Common myeloid progenitor, CD34-positive (primary cell): ENCODE measurements at regions not wholly inside any gene's neighbourhood (a gene's known extent, or its start where the extent isn't known, plus 50 kb on each side); places are given as distances from the start of the nearest gene placed in this dataset.

Source experiments
- CTCF ChIA-PET: fragments of 350-600 bp; sonication (Branson Sonifier 250); formaldehyde crosslinking; loops from one replicate; lab custom pipeline; 2021; ENCODE audit warnings: antibody characterized with exemption; lab: Charles Lee
- POLR2A ChIA-PET: fragments of 350-600 bp; sonication (Branson Sonifier 250); formaldehyde crosslinking; loops from one replicate; lab custom pipeline; 2021; ENCODE audit warnings: antibody characterized with exemption; lab: Charles Lee
- DNase-seq, 3 donors: peaks; one replicate each; pipeline versions ENCODE4 v3.0.0 to v3.0.0-alpha.2; 2013
- H3K27ac ChIP-seq, 2 experiments: 1 replicate in 1 of 2; 2 replicates in 1 of 2; pipeline ENCODE4 v1.7.0; 2013; ENCODE audit warnings: inconsistent platforms in 2 of 2, low read length in 2 of 2, mild to moderate bottlenecking in 2 of 2, low read depth in 1 of 2, moderate library complexity in 1 of 2; ENCODE audit not compliant: severe bottlenecking in 2 of 2, insufficient read depth in 1 of 2, poor library complexity in 1 of 2
- H3K27me3 ChIP-seq, 5 experiments: replicated peaks in 2 of 5; 1 replicate in 3 of 5; 2 replicates in 2 of 5; pipeline versions ENCODE4 v1.6.1 to v1.7.0; 2013; ENCODE audit warnings: low read length in 4 of 5, mild to moderate bottlenecking in 2 of 5, moderate library complexity in 2 of 5, inconsistent platforms in 1 of 5; ENCODE audit not compliant: insufficient read depth in 5 of 5, control insufficient read depth in 4 of 5
- H3K36me3 ChIP-seq, 4 experiments: 1 replicate in 2 of 4; 2 replicates in 2 of 4; pipeline versions ENCODE4 v1.6.1 to v1.7.0; 2013; ENCODE audit warnings: low read length in 3 of 4, control low read depth in 1 of 4, mild to moderate bottlenecking in 1 of 4; ENCODE audit not compliant: control insufficient read depth in 4 of 4, insufficient read depth in 4 of 4
- H3K4me1 ChIP-seq, 4 experiments: 1 replicate in 3 of 4; 2 replicates in 1 of 4; pipeline versions ENCODE4 v1.6.1 to v1.7.1; 2013; ENCODE audit warnings: low read length in 3 of 4, mild to moderate bottlenecking in 3 of 4, control low read depth in 1 of 4, inconsistent platforms in 1 of 4, moderate library complexity in 1 of 4; ENCODE audit not compliant: control insufficient read depth in 4 of 4, insufficient read depth in 4 of 4; ENCODE audit errors: control extremely low read depth in 1 of 4
- H3K4me3 ChIP-seq, 7 experiments: 1 replicate in 4 of 7; 2 replicates in 3 of 7; pipeline versions ENCODE4 v1.5.1 to v1.7.0; 2013; ENCODE audit warnings: mild to moderate bottlenecking in 7 of 7, low read length in 6 of 7, moderate library complexity in 6 of 7, inconsistent platforms in 2 of 7, low read depth in 2 of 7, control low read depth in 1 of 7; ENCODE audit not compliant: insufficient read depth in 4 of 7, control insufficient read depth in 1 of 7; ENCODE audit errors: extremely low read depth in 1 of 7
- H3K9me3 ChIP-seq, 5 experiments: 1 replicate in 4 of 5; 2 replicates in 1 of 5; pipeline versions ENCODE4 v1.6.1 to v1.7.1; 2013; ENCODE audit warnings: low read length in 4 of 5, mild to moderate bottlenecking in 2 of 5, inconsistent platforms in 1 of 5, low read depth in 1 of 5, moderate library complexity in 1 of 5; ENCODE audit not compliant: control insufficient read depth in 4 of 5, insufficient read depth in 2 of 5; ENCODE audit errors: control extremely low read depth in 1 of 5
- WGBS: methylation state at CpG from one replicate; pipeline ENCODE4 v1.1.5; 2013; ENCODE audit not compliant: insufficient coverage; 5-methylcytosine and 5-hydroxymethylcytosine counted together

DNA sequence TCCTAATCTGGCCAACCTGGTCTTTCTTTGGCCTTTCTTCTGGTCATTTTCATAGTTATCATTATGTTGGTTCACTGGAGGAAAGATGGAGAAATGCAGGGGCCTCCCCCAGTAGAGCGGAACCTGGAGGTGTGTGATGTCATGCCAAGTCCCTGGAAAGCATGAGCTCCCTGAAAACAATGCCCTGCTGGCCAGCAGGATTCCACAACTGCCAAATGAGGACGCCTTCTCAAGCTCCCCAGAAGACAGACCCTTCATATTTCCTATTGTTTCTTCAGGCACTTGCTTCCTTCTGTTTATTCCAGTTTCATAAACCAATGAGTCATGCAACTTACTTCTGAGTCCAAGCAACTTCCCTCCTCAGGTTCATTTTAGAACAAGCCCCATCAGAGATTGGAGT, 339.0 kb downstream of the GATA3 start:
- ChIA-PET POLR2A (no interaction called here), CTCF (interaction anchor here (0.9 kb wide), 1 partner anchor 10 kb away, joined by 3 read pairs; no protein-coding TSS in a partner anchor)
- H3K4me1 ChIP-seq, result peaks cover 0 to 3% (median 1%) of the 10 kb centered on the region in 4 experiments
- peak in 2 of 3 donors; percentile 18 to 32 for DNase-seq
- no peaks in the 10 kb centered on the region for H3K9me3 ChIP-seq
- no peaks in the 10 kb centered on the region for H3K27me3 ChIP-seq
- H3K36me3 ChIP-seq, result no peaks in the 10 kb centered on the region
- no peak overlapping the region for H3K4me3 ChIP-seq
- no peak overlapping the region for H3K27ac ChIP-seq
- WGBS, result 94% methylated on average over 2 of the region's 2 CpGs

DNA sequence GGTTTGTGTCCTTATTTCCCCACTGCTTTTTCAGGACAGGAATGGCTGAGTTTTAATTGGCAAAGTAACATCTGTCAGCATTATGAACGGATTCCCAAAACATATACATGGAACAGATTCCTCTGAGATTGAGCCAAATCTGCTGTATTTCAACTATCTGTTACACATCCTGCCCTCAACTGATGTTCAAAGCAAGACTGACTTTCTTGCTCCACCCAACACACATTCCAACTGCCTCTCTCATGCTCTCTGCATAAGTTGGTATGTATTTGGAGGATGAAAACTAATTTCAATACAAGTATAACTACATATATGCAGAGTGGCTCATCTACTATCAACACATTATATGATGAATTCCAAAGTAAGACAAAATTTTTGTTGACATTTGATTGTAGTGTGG, 342.2 kb downstream of the GATA3 start:
- no peak overlapping the region for H3K4me3 ChIP-seq
- H3K9me3 ChIP-seq, result no peaks in the 10 kb centered on the region
- H3K27me3 ChIP-seq, result no peaks in the 10 kb centered on the region
- 83% methylated on average over 1 of the region's 1 CpG for WGBS
- POLR2A ChIA-PET, result interaction anchor here (1.0 kb wide), 1 partner anchor 16 kb away, joined by 3 read pairs; no protein-coding TSS in a partner anchor
- no peaks in the 10 kb centered on the region for H3K36me3 ChIP-seq
- CTCF ChIA-PET, result no interaction called here
- H3K4me1 ChIP-seq, result peaks cover 2 to 20% (median 13%) of the 10 kb centered on the region in 4 experiments
- DNase-seq, result no peak
- no peak overlapping the region for H3K27ac ChIP-seq

DNA sequence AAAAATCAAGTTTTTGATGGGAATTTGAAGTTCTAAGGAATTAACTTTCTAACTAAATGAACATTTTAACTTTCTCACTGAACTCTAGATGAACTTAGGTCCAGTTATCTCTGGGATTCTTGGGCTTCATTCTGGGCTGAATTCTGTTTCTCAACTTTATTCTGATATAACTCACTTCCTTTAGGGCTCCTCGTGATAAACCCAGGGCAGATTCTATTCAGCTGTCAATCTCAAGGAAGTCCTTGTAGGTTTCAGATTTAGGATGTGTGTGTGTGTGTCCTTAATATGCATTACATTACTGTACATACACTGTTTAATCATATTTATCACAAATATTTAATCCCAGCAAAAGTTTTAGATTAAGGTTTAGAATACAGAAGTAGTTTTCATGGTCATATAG, 344.3 kb downstream of the GATA3 start:
- H3K9me3 ChIP-seq, result no peaks in the 10 kb centered on the region
- H3K27me3 ChIP-seq, result no peaks in the 10 kb centered on the region
- POLR2A ChIA-PET, result no interaction called here
- peaks cover 9 to 38% (median 31%) of the 10 kb centered on the region in 4 experiments for H3K4me1 ChIP-seq
- no CpG with 5 or more reads among the region's 1 CpG for WGBS
- no peak for DNase-seq
- CTCF ChIA-PET, result interaction anchor here (0.8 kb wide), 1 partner anchor 10 kb away, joined by 5 read pairs; no protein-coding TSS in a partner anchor
- H3K36me3 ChIP-seq, result no peaks in the 10 kb centered on the region
- H3K27ac ChIP-seq, result no peak overlapping the region
- H3K4me3 ChIP-seq, result no peak overlapping the region

DNA sequence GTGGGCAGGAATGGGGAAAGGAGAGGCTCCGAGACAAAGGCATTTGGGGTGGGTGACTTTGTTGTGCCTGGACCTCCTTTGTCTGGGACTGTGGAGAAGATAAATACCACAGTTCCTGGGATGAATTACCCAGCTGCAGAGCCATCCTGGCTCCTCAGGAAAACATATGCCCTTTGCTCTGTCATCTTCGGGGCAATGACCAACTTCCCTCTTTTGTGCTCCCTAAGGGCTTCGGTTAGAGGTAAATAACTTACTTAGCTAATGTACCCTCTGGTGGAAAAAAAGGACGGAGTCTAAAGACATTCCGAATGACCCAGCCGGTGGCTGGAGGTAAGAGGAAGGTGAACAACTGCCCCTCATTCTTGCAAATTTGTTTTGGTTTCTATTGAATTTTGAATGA, 345.7 kb downstream of the GATA3 start:
- ChIA-PET CTCF (interaction anchor here (1.3 kb wide), 1 partner anchor 12 kb away, joined by 4 read pairs; no protein-coding TSS in a partner anchor), POLR2A (no interaction called here)
- Histone ChIP-seq H3K9me3 (no peaks in the 10 kb centered on the region), H3K4me3 (no peak overlapping the region), H3K27ac (no peak overlapping the region), H3K27me3 (no peaks in the 10 kb centered on the region), H3K4me1 (peaks cover 9 to 51% (median 42%) of the 10 kb centered on the region in 4 experiments), H3K36me3 (no peaks in the 10 kb centered on the region)
- DNase-seq, result peak in 2 of 3 donors; percentile 20 to 32
- WGBS, result 33% methylated on average over 3 of the region's 6 CpGs

DNA sequence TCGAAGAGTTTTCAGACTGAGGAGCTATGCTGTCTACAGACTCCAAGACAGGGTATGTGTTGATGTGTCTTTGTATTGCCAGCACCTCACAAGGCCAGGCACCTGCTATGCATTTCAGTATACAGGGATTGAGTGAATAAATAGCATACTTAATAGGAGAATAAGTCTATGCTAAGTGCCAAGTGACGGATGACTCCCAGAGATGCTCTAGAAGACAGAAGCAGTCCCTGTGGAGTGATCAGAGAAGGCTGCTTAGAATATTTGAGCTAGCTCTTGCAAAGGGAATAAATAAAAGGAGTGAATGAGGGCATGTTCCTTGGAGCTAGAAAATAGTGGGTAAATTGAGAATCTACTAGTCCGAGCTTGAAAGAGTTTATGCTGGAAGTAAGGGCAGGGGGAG, 346.4 kb downstream of the GATA3 start:
- Histone ChIP-seq H3K4me1 (peaks cover 9 to 58% (median 43%) of the 10 kb centered on the region in 4 experiments), H3K27me3 (no peaks in the 10 kb centered on the region), H3K4me3 (no peak overlapping the region), H3K9me3 (no peaks in the 10 kb centered on the region), H3K27ac (no peak overlapping the region), H3K36me3 (no peaks in the 10 kb centered on the region)
- ChIA-PET POLR2A (no interaction called here), CTCF (interaction anchor here (1.3 kb wide), 1 partner anchor 12 kb away, joined by 4 read pairs; no protein-coding TSS in a partner anchor)
- no peak for DNase-seq
- WGBS, result 76% methylated on average over 3 of the region's 3 CpGs

DNA sequence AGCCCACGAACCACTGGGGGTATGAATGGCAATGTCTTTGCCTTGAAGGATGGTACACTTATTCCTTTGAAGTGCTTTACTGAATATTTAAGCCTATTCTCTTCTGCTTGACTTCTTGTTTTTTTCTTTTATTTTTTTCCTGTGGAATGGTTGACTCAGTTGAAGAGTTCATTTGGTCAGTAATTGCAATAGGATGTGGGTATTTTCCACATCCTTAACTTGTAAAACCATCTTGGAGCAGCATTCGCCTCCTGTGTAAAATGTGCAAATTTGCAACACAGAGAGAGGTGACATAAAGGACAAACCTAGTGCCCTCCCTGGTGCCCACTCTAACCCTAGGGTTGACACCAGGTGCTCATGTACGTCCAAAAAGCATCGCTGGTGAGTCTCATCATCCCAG, 347.0 kb downstream of the GATA3 start:
- ChIA-PET CTCF (interaction anchor here (1.3 to 2.3 kb wide), 2 partner anchors 13 to 15 kb away, joined by 4 to 7 read pairs; no protein-coding TSS in a partner anchor), POLR2A (no interaction called here)
- no peak overlapping the region for H3K4me3 ChIP-seq

DNA sequence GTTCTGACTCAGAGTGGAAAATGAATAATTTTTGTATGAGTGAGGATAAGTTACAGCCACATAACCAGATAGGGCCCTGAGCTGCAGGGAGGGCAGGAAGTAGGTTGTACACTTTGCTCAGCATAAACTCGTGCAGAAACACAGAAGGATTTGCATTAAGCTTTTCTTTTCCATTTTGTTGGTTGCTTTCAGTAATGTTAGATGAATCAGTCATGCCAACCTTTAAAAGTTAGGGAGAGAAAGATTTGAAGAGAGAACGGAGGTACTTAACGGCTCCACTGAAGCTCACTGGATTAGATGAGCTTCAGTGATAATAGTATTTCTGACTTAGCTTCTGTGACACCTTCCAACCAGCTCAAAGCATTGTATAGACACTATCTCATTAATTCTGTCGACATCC, 348.1 kb downstream of the GATA3 start:
- ChIA-PET POLR2A (interaction anchor here (0.6 kb wide), 1 partner anchor 605 kb away, joined by 3 read pairs; no protein-coding TSS in a partner anchor), CTCF (interaction anchor here (0.9 to 2.3 kb wide), 3 partner anchors 14 to 41 kb away, joined by 3 to 7 read pairs (median 6); no protein-coding TSS in a partner anchor)
- no peaks in the 10 kb centered on the region for H3K36me3 ChIP-seq
- WGBS, result 0% methylated on average over 1 of the region's 4 CpGs
- peak overlapping the region in 1 of 7 experiments; percentile 10 for H3K4me3 ChIP-seq
- H3K9me3 ChIP-seq, result no peaks in the 10 kb centered on the region
- peak in 2 of 3 donors; percentile 42 to 58 for DNase-seq
- peaks cover 9 to 58% (median 43%) of the 10 kb centered on the region in 4 experiments for H3K4me1 ChIP-seq
- no peaks in the 10 kb centered on the region for H3K27me3 ChIP-seq
- no peak overlapping the region for H3K27ac ChIP-seq

More for the DNA sequence above, 347.0 kb downstream of the GATA3 start:
- Histone ChIP-seq H3K27ac (no peak overlapping the region), H3K4me1 (peaks cover 9 to 58% (median 43%) of the 10 kb centered on the region in 4 experiments), H3K9me3 (no peaks in the 10 kb centered on the region), H3K27me3 (no peaks in the 10 kb centered on the region), H3K36me3 (no peaks in the 10 kb centered on the region)
- no peak for DNase-seq
- WGBS, result 72% methylated on average over 2 of the region's 4 CpGs
